ENCODE measurements at regions not wholly inside any gene's neighbourhood (a gene's known extent, or its start where the extent isn't known, plus 50 kb on each side); places are given as distances from the start of the nearest gene placed in this dataset.

DNA sequence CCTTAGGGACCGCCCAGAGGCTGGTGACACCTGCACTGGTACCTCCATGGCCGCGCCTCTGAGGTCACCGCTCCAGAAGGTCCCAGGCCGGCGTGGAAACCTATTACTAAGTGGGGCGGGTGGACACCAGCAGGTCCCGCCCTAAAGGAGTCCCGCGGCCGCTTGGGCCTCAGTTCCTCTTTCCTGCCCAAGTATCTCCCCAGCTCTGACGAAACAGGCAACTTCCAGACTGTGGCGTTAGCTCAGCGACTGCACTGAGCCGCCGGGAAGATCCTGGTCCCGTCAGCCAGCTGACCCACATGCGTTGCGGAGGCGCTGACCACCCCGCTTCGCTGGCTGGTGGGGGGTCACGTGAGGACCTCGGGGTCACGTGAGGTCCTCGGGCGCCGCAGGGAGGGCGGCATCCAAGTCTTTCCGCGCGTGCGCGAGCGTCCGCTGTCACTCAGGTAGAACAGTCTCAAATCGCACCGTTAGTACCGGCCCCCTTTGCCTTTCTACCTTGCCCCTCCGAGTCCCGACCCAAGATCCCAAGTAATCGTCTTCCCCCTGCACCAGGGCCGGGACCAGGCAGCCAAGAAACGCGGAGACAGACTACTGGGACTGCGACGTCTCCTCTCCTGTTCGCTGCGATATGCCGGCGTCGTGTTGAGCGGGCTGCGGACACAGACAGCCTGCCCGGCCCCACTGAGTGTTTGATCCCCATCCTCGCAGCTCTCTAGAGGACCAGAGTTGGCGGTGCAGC lies 53.7 kb upstream of the KDM4C start:
- DNase-seq: peak; percentile 75

GRCh38 chr9:6702707-6703106 lies 55.1 kb upstream of the KDM4C start:
- DNase-seq: no peak

DNA sequence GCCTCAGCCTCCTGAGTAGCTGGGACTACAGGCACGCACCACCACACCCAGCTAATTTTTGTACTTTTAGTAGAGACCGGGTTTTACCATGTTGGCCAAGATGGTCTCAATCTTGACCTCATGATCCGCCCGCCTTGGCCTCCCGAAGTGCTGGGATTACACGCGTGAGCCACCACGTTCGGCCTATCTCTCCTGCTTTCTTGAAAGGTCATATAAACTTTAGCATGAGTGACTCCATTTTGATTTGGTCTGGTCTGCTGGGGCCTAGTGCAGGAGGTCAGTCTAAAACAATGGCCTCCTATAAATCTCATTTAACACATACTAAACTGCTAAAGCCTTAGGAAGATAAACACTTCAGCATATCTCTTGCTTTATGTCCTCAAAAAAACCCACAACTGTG lies 50.6 kb upstream of the GLDC start:
- DNase-seq: no peak

DNA sequence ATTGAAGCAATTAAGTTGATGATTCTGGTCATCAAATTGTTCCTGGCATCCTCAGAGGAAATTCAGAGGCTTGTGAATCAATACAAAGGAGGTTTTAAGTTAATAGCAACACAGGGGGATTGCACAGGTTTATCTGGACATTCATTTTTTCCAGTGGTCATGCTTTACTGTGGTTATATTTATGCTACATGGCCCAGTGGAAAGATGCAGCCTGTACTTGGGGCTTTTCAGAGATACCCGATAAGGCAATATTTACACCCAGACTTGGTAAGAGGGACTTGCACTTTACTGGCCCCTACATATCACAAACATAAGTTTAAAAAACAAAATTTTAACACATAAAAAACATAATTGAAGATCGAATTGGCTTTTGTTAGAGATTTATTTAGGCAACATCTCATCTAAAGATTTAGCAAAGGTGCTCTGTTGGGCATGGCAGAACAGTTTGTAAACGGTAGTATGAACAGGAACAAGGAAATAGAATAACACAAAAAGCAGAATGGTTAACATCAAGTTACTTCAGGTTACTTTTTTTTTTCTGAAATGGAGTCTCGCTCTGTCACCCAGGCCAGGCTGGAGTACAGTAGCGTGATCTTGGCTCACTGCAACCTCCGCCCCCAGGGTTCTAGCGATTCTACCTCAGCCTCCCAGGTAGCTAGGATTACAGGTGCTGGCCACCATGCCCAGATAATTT lies 49.7 kb upstream of the GLDC start:
- no peak for DNase-seq
